Esophagus squamous epithelium (tissue), 5 donors: ENCODE measurements at regions not wholly inside any gene's neighbourhood (a gene's known extent, or its start where the extent isn't known, plus 50 kb on each side); places are given as distances from the start of the nearest gene placed in this dataset.

Experiments
- DNase-seq: peaks from one replicate; lab custom pipeline; 2025; lab: John Stamatoyannopoulos, UW
- H3K27ac ChIP-seq, 4 donors: fragments of 200-600 bp; sonication (generic); one replicate each; pipeline ENCODE4 v1.5.1; 2016 to 2019; ENCODE audit warnings: mild to moderate bottlenecking in 1 of 4
- H3K27me3 ChIP-seq, 4 donors: fragments of 200-600 bp; sonication (generic); 1 replicate in 3 of 4; 2 replicates in 1 of 4; pipeline versions ENCODE4 v1.5.1 to v1.6.0; 2017 to 2021; ENCODE audit warnings: antibody characterized with exemption in 1 of 4
- H3K36me3 ChIP-seq, 3 donors: fragments of 200-600 bp; sonication (generic); one replicate each; pipeline ENCODE4 v1.5.1; 2016 to 2019
- H3K4me1 ChIP-seq, 3 donors: fragments of 200-600 bp; sonication (generic); one replicate each; pipeline ENCODE4 v1.5.1; 2017 to 2019
- H3K4me3 ChIP-seq, 4 donors: fragments of 200-600 bp; sonication (generic); 1 replicate in 3 of 4; 2 replicates in 1 of 4; pipeline ENCODE4 v1.5.1; 2016 to 2019; ENCODE audit warnings: mild to moderate bottlenecking in 2 of 4, moderate library complexity in 1 of 4
- H3K9me3 ChIP-seq, 3 donors: fragments of 200-600 bp; sonication (generic); one replicate each; pipeline ENCODE4 v1.5.1; 2016 to 2019
- CTCF ChIP-seq, 6 experiments: fragments of 450-650 bp in 4 of 6; fragments of 200-600 bp in 2 of 6; sonication (generic) in 2 of 6; IDR thresholded peaks; one replicate each; pipeline ENCODE4 v1.5.1; 2016 to 2019; ENCODE audit warnings: antibody characterized with exemption in 6 of 6, mild to moderate bottlenecking in 4 of 6, moderate library complexity in 4 of 6
- POLR2A ChIP-seq, 4 donors: fragments of 450-650 bp; IDR thresholded peaks; one replicate each; pipeline ENCODE4 v1.6.1; 2017; ENCODE audit warnings: antibody characterized with exemption in 4 of 4, mild to moderate bottlenecking in 4 of 4, moderate library complexity in 3 of 4
- WGBS, 2 donors: methylation state at CpG; one replicate each; pipeline ENCODE4 v1.1.5; 2018; 5-methylcytosine and 5-hydroxymethylcytosine counted together
- intact Hi-C: fragments of 100-400 bp; cut with DNase I; formaldehyde crosslinking; loops from one replicate; pipeline ENCODE4 v1.15.0; 2022
- donor health status: DM: yes; HTN: yes; CAD: no.

- Histone ChIP-seq H3K27ac (no peak overlapping the region), H3K27me3 (no peaks in the 10 kb centered on the region), H3K9me3 (no peaks in the 10 kb centered on the region), H3K4me1 (peaks cover 0 to 6% (median 0%) of the 10 kb centered on the region in 3 donors), H3K36me3 (no peaks in the 10 kb centered on the region), H3K4me3 (no peak overlapping the region)
- no peak for TF ChIP-seq POLR2A (IDR thresholded peaks at IDR 0.05)
- TF ChIP-seq CTCF (IDR thresholded peaks at IDR 0.05) = no peak
- 60 to 67% methylated on average over 1 of the region's 1 CpG for WGBS, 2 donors
- intact Hi-C loops = no loop called here
- no peak for DNase-seq
Measured at GRCh38 chr3:101172516-101172915, 147.9 kb downstream of the IMPG2 start.

GRCh38 chr3:101171681-101172191, 148.6 kb downstream of the IMPG2 start:
- 82 to 94% methylated on average over 2 of the region's 2 CpGs for WGBS, 2 donors
- H3K27ac ChIP-seq = no peak overlapping the region
- intact Hi-C loops = no loop called here

GRCh38 chr3:101170806-101171558, 149.4 kb downstream of the IMPG2 start:
- DNase-seq = no peak
- no peaks in the 10 kb centered on the region for H3K9me3 ChIP-seq
- no peaks in the 10 kb centered on the region for H3K27me3 ChIP-seq
- H3K4me1 ChIP-seq = peaks cover 0 to 6% (median 0%) of the 10 kb centered on the region in 3 donors
- WGBS, 2 donors = 72 to 75% methylated on average over 5 of the region's 5 CpGs
- no peak for TF ChIP-seq CTCF (IDR thresholded peaks at IDR 0.05)
- no peak for TF ChIP-seq POLR2A (IDR thresholded peaks at IDR 0.05)
- H3K27ac ChIP-seq = peak overlapping the region in 2 of 4 donors; percentile 14 to 53
- no peaks in the 10 kb centered on the region for H3K36me3 ChIP-seq
- H3K4me3 ChIP-seq = no peak overlapping the region
- intact Hi-C loops = no loop called here

More at GRCh38 chr3:101171681-101172191, 148.6 kb downstream of the IMPG2 start:
- no peaks in the 10 kb centered on the region for H3K27me3 ChIP-seq
- H3K36me3 ChIP-seq = no peaks in the 10 kb centered on the region
- H3K4me3 ChIP-seq = no peak overlapping the region
- H3K4me1 ChIP-seq = peaks cover 0 to 6% (median 0%) of the 10 kb centered on the region in 3 donors
- DNase-seq = no peak
- no peak for TF ChIP-seq CTCF (IDR thresholded peaks at IDR 0.05)
- no peaks in the 10 kb centered on the region for H3K9me3 ChIP-seq

GRCh38 chr3:101170062-101170771, 150.2 kb downstream of the IMPG2 start:
- DNase-seq = no peak

GRCh38 chr3:101169516-101169915, 150.9 kb downstream of the IMPG2 start:
- H3K27me3 ChIP-seq = no peaks in the 10 kb centered on the region
- H3K4me1 ChIP-seq = peaks cover 0 to 6% (median 0%) of the 10 kb centered on the region in 3 donors
- WGBS, 2 donors = 63 to 78% methylated on average over 3 of the region's 3 CpGs
- peak overlapping the region in 3 of 4 donors; percentile 15 to 53 (median 48) for H3K27ac ChIP-seq
- intact Hi-C loops = no loop called here
- no peaks in the 10 kb centered on the region for H3K9me3 ChIP-seq
- no peak for TF ChIP-seq CTCF (IDR thresholded peaks at IDR 0.05)
- no peak for TF ChIP-seq POLR2A (IDR thresholded peaks at IDR 0.05)
- H3K36me3 ChIP-seq = no peaks in the 10 kb centered on the region
- no peak for DNase-seq
- no peak overlapping the region for H3K4me3 ChIP-seq

More at GRCh38 chr3:101170062-101170771, 150.2 kb downstream of the IMPG2 start:
- Histone ChIP-seq H3K9me3 (no peaks in the 10 kb centered on the region), H3K27me3 (no peaks in the 10 kb centered on the region), H3K4me3 (no peak overlapping the region), H3K4me1 (peaks cover 0 to 6% (median 0%) of the 10 kb centered on the region in 3 donors), H3K36me3 (no peaks in the 10 kb centered on the region), H3K27ac (peak overlapping the region in 3 of 4 donors; percentile 14 to 53 (median 48))
- WGBS, 2 donors = 64 to 66% methylated on average over 5 to 7 of the region's 8 CpGs
- intact Hi-C loops = no loop called here
- no peak for TF ChIP-seq POLR2A (IDR thresholded peaks at IDR 0.05)
